ENCODE measurements at regions not wholly inside any gene's neighbourhood (a gene's known extent, or its start where the extent isn't known, plus 50 kb on each side); places are given as distances from the start of the nearest gene placed in this dataset.

GRCh38 chr7:22565315-22565811 is 65.4 kb upstream of the STEAP1B start:
- no peak for DNase-seq (ENCODE audit: low read depth in 1 of 2, low spot score in 1 of 2)

GRCh38 chr7:22564511-22565045 is 64.6 kb upstream of the STEAP1B start:
- DNase-seq (ENCODE audit: low read depth in 1 of 2, low spot score in 1 of 2), result no peak

GRCh38 chr7:22563621-22564241 is 63.7 kb upstream of the STEAP1B start:
- no peak for DNase-seq (ENCODE audit: low read depth in 1 of 2, low spot score in 1 of 2)

- no peak for DNase-seq (ENCODE audit: low read depth in 1 of 2, low spot score in 1 of 2)
Measured at GRCh38 chr7:22563032-22563501, 63.1 kb upstream of the STEAP1B start.

GRCh38 chr7:22561895-22562593 is 62.1 kb upstream of the STEAP1B start:
- no peak for DNase-seq (ENCODE audit: low read depth in 1 of 2, low spot score in 1 of 2)

- DNase-seq (ENCODE audit: low read depth in 1 of 2, low spot score in 1 of 2), result no peak
Measured at GRCh38 chr7:22561321-22561811, 61.4 kb upstream of the STEAP1B start.

- DNase-seq (ENCODE audit: low read depth in 1 of 2, low spot score in 1 of 2), result peak; percentile 13 to 42
Measured at GRCh38 chr7:22559829-22560489, 60.0 kb upstream of the STEAP1B start.

GRCh38 chr7:22557167-22557566 is 57.2 kb upstream of the STEAP1B start:
- DNase-seq (ENCODE audit: low read depth in 1 of 2, low spot score in 1 of 2), result no peak

- no peak for DNase-seq (ENCODE audit: low read depth in 1 of 2, low spot score in 1 of 2)
Measured at GRCh38 chr7:22555476-22555875, 55.5 kb upstream of the STEAP1B start.

- no peak for DNase-seq (ENCODE audit: low read depth in 1 of 2, low spot score in 1 of 2)
Measured at GRCh38 chr7:22554184-22554583, 54.2 kb upstream of the STEAP1B start.

- no peak for DNase-seq (ENCODE audit: low read depth in 1 of 2, low spot score in 1 of 2)
Measured at GRCh38 chr7:22551768-22552513, 52.0 kb upstream of the STEAP1B start.

GRCh38 chr7:22550514-22551030 is 50.6 kb upstream of the STEAP1B start:
- DNase-seq (ENCODE audit: low read depth in 1 of 2, low spot score in 1 of 2), result no peak

GRCh38 chr7:22549667-22550513 is 49.9 kb upstream of the STEAP1B start:
- no peak for DNase-seq (ENCODE audit: low read depth in 1 of 2, low spot score in 1 of 2)

Measured in stimulated activated CD4-positive, alpha-beta T cell treated with anti-CD3 and anti-CD28 coated beads, Interleukin-15, amount 100 ng/mL, for 1 hour (primary cell).